Karpas-422 (cell line): ENCODE measurements at regions not wholly inside any gene's neighbourhood (a gene's known extent, or its start where the extent isn't known, plus 50 kb on each side); places are given as distances from the start of the nearest gene placed in this dataset.

ENCODE experiments used
- DNase-seq: peaks from one replicate; pipeline ENCODE4 v3.0.0-alpha.2; 2015
- H2AFZ ChIP-seq: fragments of 200-600 bp; sonication (generic); 2 replicates; pipeline ENCODE4 v1.6.1; 2014; ENCODE audit warnings: antibody characterized with exemption, low read length, mixed read lengths
- H3K27ac ChIP-seq: fragments of 200-600 bp; sonication (generic); 2 replicates; pipeline ENCODE4 v1.5.1; 2014; ENCODE audit warnings: mild to moderate bottlenecking, low read length, moderate library complexity
- H3K27me3 ChIP-seq: fragments of 200-600 bp; sonication (generic); 2 replicates; pipeline ENCODE4 v1.6.1; 2014; ENCODE audit warnings: low read length, mixed read lengths
- H3K36me3 ChIP-seq: fragments of 200-600 bp; sonication (generic); 2 replicates; pipeline ENCODE4 v1.6.1; 2014; ENCODE audit warnings: low read length, mixed read lengths; ENCODE audit not compliant: insufficient read depth
- H3K4me1 ChIP-seq: fragments of 200-600 bp; sonication (generic); 2 replicates; pipeline ENCODE4 v1.6.1; 2014; ENCODE audit warnings: mild to moderate bottlenecking, low read length, mixed read lengths
- H3K4me2 ChIP-seq: fragments of 200-600 bp; sonication (generic); 2 replicates; pipeline ENCODE4 v1.6.1; 2014; ENCODE audit warnings: low read length, low read depth, mild to moderate bottlenecking; ENCODE audit not compliant: poor library complexity, severe bottlenecking
- H3K4me3 ChIP-seq: fragments of 200-600 bp; sonication (generic); 2 replicates; pipeline ENCODE4 v1.5.1; 2014; ENCODE audit warnings: mild to moderate bottlenecking, antibody characterized with exemption, low read length, mixed read lengths
- H3K79me2 ChIP-seq: fragments of 200-600 bp; sonication (generic); 2 replicates; pipeline ENCODE4 v1.6.1; 2014; ENCODE audit warnings: mild to moderate bottlenecking, low read length, mixed read lengths
- H3K9ac ChIP-seq: fragments of 200-600 bp; sonication (generic); 2 replicates; pipeline ENCODE4 v1.6.0; 2014; ENCODE audit warnings: low read length
- H3K9me2 ChIP-seq: fragments of 200-600 bp; sonication (generic), shearing (Covaris generic); replicated peaks from 2 replicates; pipeline ENCODE4 v1.6.0; 2014; ENCODE audit warnings: mild to moderate bottlenecking, low read length, moderate library complexity; ENCODE audit not compliant: insufficient read depth
- H3K9me3 ChIP-seq: fragments of 300-700, 200-600 bp; sonication (generic); 2 replicates; pipeline ENCODE4 v1.6.1; 2014; ENCODE audit warnings: low read length, mixed read lengths
- H4K20me1 ChIP-seq: fragments of 200-600 bp; sonication (generic); 2 replicates; pipeline ENCODE4 v1.6.1; 2014; ENCODE audit warnings: mild to moderate bottlenecking, antibody characterized with exemption, low read length, low read depth; ENCODE audit not compliant: insufficient read depth

GRCh38 chr2:160719116-160719515, 225.5 kb upstream of the RBMS1 start:
- Histone ChIP-seq H3K27me3 (no peaks in the 10 kb centered on the region), H4K20me1 (no peaks in the 10 kb centered on the region), H2AFZ (no peak overlapping the region), H3K79me2 (no peaks in the 10 kb centered on the region), H3K4me3 (no peak overlapping the region), H3K36me3 (no peaks in the 10 kb centered on the region), H3K9me3 (no peaks in the 10 kb centered on the region), H3K9me2 (no peaks in the 10 kb centered on the region), H3K4me1 (no peaks in the 10 kb centered on the region), H3K9ac (no peak overlapping the region), H3K27ac (no peak overlapping the region), H3K4me2 (no peak overlapping the region)
- DNase-seq, result no peak

DNA sequence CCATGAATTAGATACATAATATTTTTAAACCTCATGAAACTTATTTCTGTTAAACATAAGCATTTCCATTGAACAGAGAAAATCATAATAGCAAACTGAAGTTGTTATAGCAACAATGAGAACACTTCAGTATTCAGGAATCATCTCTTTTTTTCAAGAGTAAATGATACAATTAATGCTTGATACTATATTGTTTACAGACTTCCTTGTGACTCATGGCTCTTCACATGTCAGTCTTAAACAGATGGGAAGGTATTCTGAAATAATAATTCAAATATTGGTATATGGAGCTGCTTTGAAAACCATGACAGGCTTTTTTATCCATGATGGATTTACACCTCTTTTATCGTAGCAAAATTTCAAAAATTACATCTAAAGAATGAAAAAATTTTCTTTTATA, 226.5 kb upstream of the RBMS1 start:
- no peak overlapping the region for H3K27ac ChIP-seq
- DNase-seq, result no peak
- H4K20me1 ChIP-seq, result no peaks in the 10 kb centered on the region

DNA sequence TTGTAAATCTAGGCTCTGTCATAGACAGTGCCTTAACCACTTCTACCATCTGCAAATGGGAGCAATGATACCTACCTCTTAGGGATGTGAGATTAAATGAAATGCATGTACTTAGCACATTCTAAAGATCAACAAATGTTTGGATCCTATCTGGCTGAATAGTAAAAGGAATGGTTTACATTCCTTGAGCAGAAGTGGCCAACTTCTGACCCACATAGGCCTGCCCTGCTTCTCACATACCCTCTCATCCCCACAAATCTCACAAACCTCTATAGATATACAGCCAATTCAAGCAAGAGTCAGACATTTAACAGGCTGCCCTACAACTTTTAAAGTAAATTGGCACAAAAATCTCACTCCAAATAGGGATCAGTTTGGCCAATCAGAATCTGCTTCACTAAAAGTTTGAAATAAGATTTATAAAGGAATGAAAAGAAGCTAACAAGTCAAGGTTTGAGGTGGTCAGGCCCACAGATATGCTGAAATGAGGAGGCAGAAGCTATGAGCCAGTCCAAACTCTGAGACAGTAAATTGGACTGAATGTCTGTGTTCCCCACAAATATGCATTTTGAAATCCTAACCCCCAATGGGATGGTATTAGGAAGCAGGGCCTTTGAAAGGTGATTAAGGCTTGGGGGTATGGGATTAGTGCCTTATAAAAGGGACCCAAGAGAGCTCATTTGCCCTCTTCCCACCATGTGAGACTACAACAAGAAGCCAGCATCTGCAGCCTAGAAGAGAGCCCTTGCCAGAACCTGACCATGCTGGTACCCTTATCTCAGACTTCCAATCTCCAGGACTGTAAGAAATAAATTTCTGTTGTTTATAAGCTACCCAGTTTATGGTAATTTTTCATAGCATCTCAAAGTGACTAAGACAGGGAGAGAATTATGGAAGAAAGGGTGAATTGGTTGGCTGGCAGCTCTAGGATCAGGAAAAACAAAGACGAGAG, 227.8 kb upstream of the RBMS1 start:
- Histone ChIP-seq H4K20me1 (no peaks in the 10 kb centered on the region), H3K79me2 (no peaks in the 10 kb centered on the region), H3K4me2 (no peak overlapping the region), H3K27me3 (no peaks in the 10 kb centered on the region), H3K9ac (no peak overlapping the region), H3K9me3 (no peaks in the 10 kb centered on the region), H3K36me3 (no peaks in the 10 kb centered on the region), H3K9me2 (no peaks in the 10 kb centered on the region), H3K4me3 (no peak overlapping the region), H3K27ac (no peak overlapping the region), H3K4me1 (no peaks in the 10 kb centered on the region), H2AFZ (no peak overlapping the region)
- no peak for DNase-seq

More for the DNA sequence above, 226.5 kb upstream of the RBMS1 start:
- Histone ChIP-seq H3K36me3 (no peaks in the 10 kb centered on the region), H3K4me3 (no peak overlapping the region), H3K4me2 (no peak overlapping the region), H3K9me3 (no peaks in the 10 kb centered on the region), H3K79me2 (no peaks in the 10 kb centered on the region), H2AFZ (no peak overlapping the region), H3K9ac (no peak overlapping the region), H3K9me2 (no peaks in the 10 kb centered on the region), H3K27me3 (no peaks in the 10 kb centered on the region), H3K4me1 (no peaks in the 10 kb centered on the region)

- no peaks in the 10 kb centered on the region for H3K27me3 ChIP-seq
- H3K9me2 ChIP-seq, result no peaks in the 10 kb centered on the region
- DNase-seq, result no peak
- H3K79me2 ChIP-seq, result no peaks in the 10 kb centered on the region
- H3K36me3 ChIP-seq, result no peaks in the 10 kb centered on the region
- H3K27ac ChIP-seq, result no peak overlapping the region
- H4K20me1 ChIP-seq, result no peaks in the 10 kb centered on the region
- H3K9me3 ChIP-seq, result no peaks in the 10 kb centered on the region
- no peak overlapping the region for H3K4me3 ChIP-seq
- H3K4me1 ChIP-seq, result no peaks in the 10 kb centered on the region
- no peak overlapping the region for H2AFZ ChIP-seq
- no peak overlapping the region for H3K4me2 ChIP-seq
- no peak overlapping the region for H3K9ac ChIP-seq
These were observed 232.4 kb upstream of the RBMS1 start for GRCh38 chr2:160726046-160726445.

- no peak for DNase-seq
- Histone ChIP-seq H3K4me3 (no peak overlapping the region), H3K27me3 (no peaks in the 10 kb centered on the region), H3K79me2 (no peaks in the 10 kb centered on the region), H2AFZ (no peak overlapping the region), H3K27ac (no peak overlapping the region), H3K9me3 (no peaks in the 10 kb centered on the region), H3K4me1 (no peaks in the 10 kb centered on the region), H3K9ac (no peak overlapping the region), H3K4me2 (no peak overlapping the region), H3K36me3 (no peaks in the 10 kb centered on the region), H4K20me1 (no peaks in the 10 kb centered on the region), H3K9me2 (no peaks in the 10 kb centered on the region)
These were observed 236.8 kb upstream of the RBMS1 start for GRCh38 chr2:160730296-160730995.

GRCh38 chr2:160731415-160731814, 237.8 kb upstream of the RBMS1 start:
- H3K9ac ChIP-seq, result no peak overlapping the region
- H3K27me3 ChIP-seq, result no peaks in the 10 kb centered on the region
- no peak for DNase-seq
- no peaks in the 10 kb centered on the region for H4K20me1 ChIP-seq
- H3K79me2 ChIP-seq, result no peaks in the 10 kb centered on the region
- H3K9me2 ChIP-seq, result no peaks in the 10 kb centered on the region
- no peak overlapping the region for H3K4me2 ChIP-seq
- H2AFZ ChIP-seq, result no peak overlapping the region
- H3K27ac ChIP-seq, result no peak overlapping the region
- H3K36me3 ChIP-seq, result no peaks in the 10 kb centered on the region
- no peaks in the 10 kb centered on the region for H3K9me3 ChIP-seq
- H3K4me3 ChIP-seq, result no peak overlapping the region
- no peaks in the 10 kb centered on the region for H3K4me1 ChIP-seq

GRCh38 chr2:160731856-160732255, 238.2 kb upstream of the RBMS1 start:
- DNase-seq, result no peak
- Histone ChIP-seq H3K36me3 (no peaks in the 10 kb centered on the region), H4K20me1 (no peaks in the 10 kb centered on the region), H3K4me2 (no peak overlapping the region), H3K4me1 (no peaks in the 10 kb centered on the region), H3K9me3 (no peaks in the 10 kb centered on the region), H3K9ac (no peak overlapping the region), H3K27me3 (no peaks in the 10 kb centered on the region), H2AFZ (no peak overlapping the region), H3K79me2 (no peaks in the 10 kb centered on the region), H3K4me3 (no peak overlapping the region), H3K9me2 (no peaks in the 10 kb centered on the region), H3K27ac (no peak overlapping the region)

DNA sequence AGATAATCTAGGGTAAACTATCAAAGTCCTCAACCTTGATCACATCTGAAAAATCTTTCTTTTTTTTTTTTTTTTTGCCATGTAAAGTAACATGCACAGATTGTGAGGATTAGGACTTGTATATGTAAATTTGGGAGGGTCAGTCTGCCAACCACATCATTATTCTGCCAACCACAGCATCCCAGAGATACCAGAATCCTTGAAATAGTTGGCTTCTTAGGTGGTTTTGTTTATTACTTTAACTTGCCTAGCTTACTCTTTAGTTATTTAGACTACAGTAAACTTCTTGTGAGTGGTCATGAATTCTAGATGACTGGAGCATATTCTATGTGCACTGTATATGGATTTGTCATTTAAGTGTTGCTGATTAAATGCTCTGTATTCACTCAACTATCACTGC, 242.1 kb upstream of the RBMS1 start:
- Histone ChIP-seq H3K79me2 (no peaks in the 10 kb centered on the region), H3K27me3 (peaks cover 2% of the 10 kb centered on the region; the same call in 1 of the 2 replicates), H3K9ac (no peak overlapping the region), H2AFZ (no peak overlapping the region), H3K4me2 (no peak overlapping the region), H3K9me3 (no peaks in the 10 kb centered on the region), H3K27ac (no peak overlapping the region), H3K36me3 (no peaks in the 10 kb centered on the region), H3K4me1 (no peaks in the 10 kb centered on the region), H3K9me2 (no peaks in the 10 kb centered on the region), H4K20me1 (no peaks in the 10 kb centered on the region), H3K4me3 (no peak overlapping the region)
- no peak for DNase-seq
